Esophagus squamous epithelium (tissue), 5 donors: ENCODE measurements at regions not wholly inside any gene's neighbourhood (a gene's known extent, or its start where the extent isn't known, plus 50 kb on each side); places are given as distances from the start of the nearest gene placed in this dataset.

Experiments
- DNase-seq: peaks from one replicate; lab custom pipeline; 2025; lab: John Stamatoyannopoulos, UW
- H3K27ac ChIP-seq, 4 donors: fragments of 200-600 bp; sonication (generic); one replicate each; pipeline ENCODE4 v1.5.1; 2016 to 2019; ENCODE audit warnings: mild to moderate bottlenecking in 1 of 4
- H3K27me3 ChIP-seq, 4 donors: fragments of 200-600 bp; sonication (generic); 1 replicate in 3 of 4; 2 replicates in 1 of 4; pipeline versions ENCODE4 v1.5.1 to v1.6.0; 2017 to 2021; ENCODE audit warnings: antibody characterized with exemption in 1 of 4
- H3K36me3 ChIP-seq, 3 donors: fragments of 200-600 bp; sonication (generic); one replicate each; pipeline ENCODE4 v1.5.1; 2016 to 2019
- H3K4me1 ChIP-seq, 3 donors: fragments of 200-600 bp; sonication (generic); one replicate each; pipeline ENCODE4 v1.5.1; 2017 to 2019
- H3K4me3 ChIP-seq, 4 donors: fragments of 200-600 bp; sonication (generic); 1 replicate in 3 of 4; 2 replicates in 1 of 4; pipeline ENCODE4 v1.5.1; 2016 to 2019; ENCODE audit warnings: mild to moderate bottlenecking in 2 of 4, moderate library complexity in 1 of 4
- H3K9me3 ChIP-seq, 3 donors: fragments of 200-600 bp; sonication (generic); one replicate each; pipeline ENCODE4 v1.5.1; 2016 to 2019
- POLR2A ChIP-seq, 4 donors: fragments of 450-650 bp; IDR thresholded peaks; one replicate each; pipeline ENCODE4 v1.6.1; 2017; ENCODE audit warnings: antibody characterized with exemption in 4 of 4, mild to moderate bottlenecking in 4 of 4, moderate library complexity in 3 of 4
- WGBS, 2 donors: methylation state at CpG; one replicate each; pipeline ENCODE4 v1.1.5; 2018; 5-methylcytosine and 5-hydroxymethylcytosine counted together
- intact Hi-C: fragments of 100-400 bp; cut with DNase I; formaldehyde crosslinking; loops from one replicate; pipeline ENCODE4 v1.15.0; 2022
- TF ChIP-seq, protein P1 (sequence below), 6 experiments: fragments of 450-650 bp in 4 of 6; fragments of 200-600 bp in 2 of 6; sonication (generic) in 2 of 6; IDR thresholded peaks; one replicate each; pipeline ENCODE4 v1.5.1; 2016 to 2019; ENCODE audit warnings: antibody characterized with exemption in 6 of 6, mild to moderate bottlenecking in 4 of 6, moderate library complexity in 4 of 6
- donor health status: DM: yes; HTN: yes; CAD: no.

DNA sequence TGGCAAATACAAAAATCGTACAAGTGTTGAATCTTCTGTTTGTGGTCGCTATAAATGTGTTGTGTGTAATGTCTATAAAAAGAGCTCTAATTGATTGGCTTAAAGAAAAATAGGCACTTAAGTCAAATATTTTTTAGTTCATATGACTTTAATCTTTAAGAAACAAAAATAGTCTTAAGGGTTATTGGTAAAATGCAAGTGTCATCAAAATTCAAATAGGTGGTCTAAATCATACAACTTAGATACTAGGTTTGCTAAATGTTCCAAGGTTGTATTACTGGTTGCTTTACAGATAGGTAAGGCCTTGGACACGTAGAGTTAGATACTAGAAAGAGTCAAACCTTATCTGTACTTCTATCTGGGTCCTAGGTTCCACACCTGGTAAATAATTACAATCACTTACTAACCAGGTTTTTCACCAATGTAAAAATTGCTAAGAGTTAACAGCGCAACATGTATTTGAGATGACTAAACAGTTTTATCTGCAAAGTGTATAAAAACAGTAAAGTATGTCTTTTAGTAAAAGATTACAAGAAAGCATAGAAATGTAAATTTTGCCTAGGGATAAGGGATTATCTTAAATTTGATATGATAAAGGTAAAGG lies 91.1 kb upstream of the GNAZ start:
- H3K36me3 ChIP-seq, result no peaks in the 10 kb centered on the region
- peaks cover 0 to 10% (median 7%) of the 10 kb centered on the region in 3 donors for H3K9me3 ChIP-seq
- no peak overlapping the region for H3K27ac ChIP-seq
- no peak for DNase-seq
- H3K27me3 ChIP-seq, result peaks cover 0 to 32% (median 0%) of the 10 kb centered on the region in 4 donors
- H3K4me1 ChIP-seq, result no peaks in the 10 kb centered on the region
- WGBS, 2 donors, result 54 to 59% methylated on average over 4 of the region's 4 CpGs
- no peak overlapping the region for H3K4me3 ChIP-seq
- intact Hi-C loops, result no loop called here
- TF ChIP-seq, protein P1, sequence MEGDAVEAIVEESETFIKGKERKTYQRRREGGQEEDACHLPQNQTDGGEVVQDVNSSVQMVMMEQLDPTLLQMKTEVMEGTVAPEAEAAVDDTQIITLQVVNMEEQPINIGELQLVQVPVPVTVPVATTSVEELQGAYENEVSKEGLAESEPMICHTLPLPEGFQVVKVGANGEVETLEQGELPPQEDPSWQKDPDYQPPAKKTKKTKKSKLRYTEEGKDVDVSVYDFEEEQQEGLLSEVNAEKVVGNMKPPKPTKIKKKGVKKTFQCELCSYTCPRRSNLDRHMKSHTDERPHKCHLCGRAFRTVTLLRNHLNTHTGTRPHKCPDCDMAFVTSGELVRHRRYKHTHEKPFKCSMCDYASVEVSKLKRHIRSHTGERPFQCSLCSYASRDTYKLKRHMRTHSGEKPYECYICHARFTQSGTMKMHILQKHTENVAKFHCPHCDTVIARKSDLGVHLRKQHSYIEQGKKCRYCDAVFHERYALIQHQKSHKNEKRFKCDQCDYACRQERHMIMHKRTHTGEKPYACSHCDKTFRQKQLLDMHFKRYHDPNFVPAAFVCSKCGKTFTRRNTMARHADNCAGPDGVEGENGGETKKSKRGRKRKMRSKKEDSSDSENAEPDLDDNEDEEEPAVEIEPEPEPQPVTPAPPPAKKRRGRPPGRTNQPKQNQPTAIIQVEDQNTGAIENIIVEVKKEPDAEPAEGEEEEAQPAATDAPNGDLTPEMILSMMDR (IDR thresholded peaks at IDR 0.05), result no peak
- TF ChIP-seq POLR2A (IDR thresholded peaks at IDR 0.05), result no peak

GRCh38 chr22:22979954-22980353 lies 90.4 kb upstream of the GNAZ start:
- Histone ChIP-seq H3K27me3 (peaks cover 0 to 27% (median 0%) of the 10 kb centered on the region in 4 donors), H3K36me3 (no peaks in the 10 kb centered on the region)
- TF ChIP-seq, protein P1 (IDR thresholded peaks at IDR 0.05), result no peak
- TF ChIP-seq POLR2A (IDR thresholded peaks at IDR 0.05), result no peak

DNA sequence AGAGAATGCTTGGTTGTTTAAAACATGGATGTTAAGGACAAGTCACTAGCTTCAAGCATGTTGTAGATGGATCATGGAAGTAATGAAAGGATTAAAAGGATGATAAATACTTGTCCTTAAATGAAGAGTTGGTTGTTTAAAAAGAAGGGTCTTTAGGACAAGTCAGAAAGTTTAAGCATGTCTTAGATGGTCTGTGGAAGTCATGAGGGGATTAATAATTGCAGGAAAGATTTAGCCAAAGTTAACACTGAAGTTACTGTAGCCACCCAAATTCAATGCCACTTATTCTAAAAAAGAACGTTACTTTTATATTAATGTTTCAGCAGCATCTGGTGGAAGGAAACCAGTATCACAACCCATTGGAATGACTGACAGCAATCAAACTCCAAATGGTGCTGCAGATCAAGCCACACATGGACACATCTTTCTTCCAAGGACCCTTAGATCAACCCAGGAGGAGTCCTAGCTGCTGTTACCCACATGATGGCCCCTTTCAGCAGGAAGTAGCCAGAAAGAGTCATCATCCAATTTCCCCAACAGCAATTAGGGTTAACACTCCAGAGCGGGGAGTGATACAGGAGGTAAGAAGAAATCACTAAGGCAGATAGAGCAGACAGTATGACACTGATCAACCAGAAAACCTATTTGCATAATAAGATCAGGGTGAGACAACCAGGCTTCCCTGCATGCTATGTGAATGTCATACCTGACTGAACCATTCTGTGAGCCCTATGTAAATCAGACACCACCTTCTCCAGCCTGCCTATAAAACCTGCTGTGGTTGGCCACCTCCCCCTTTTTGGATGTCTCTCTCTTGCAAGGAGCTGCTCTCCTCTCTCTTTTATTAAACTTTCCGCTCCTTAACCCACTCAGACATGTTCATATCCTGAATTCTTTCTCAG lies 88.4 kb upstream of the GNAZ start:
- H3K27me3 ChIP-seq, result peaks cover 0 to 20% (median 0%) of the 10 kb centered on the region in 4 donors
- TF ChIP-seq, protein P1 (IDR thresholded peaks at IDR 0.05), result no peak
- no peak for TF ChIP-seq POLR2A (IDR thresholded peaks at IDR 0.05)
- H3K4me1 ChIP-seq, result no peaks in the 10 kb centered on the region
- 57 to 79% methylated on average over 3 of the region's 3 CpGs for WGBS, 2 donors
- H3K9me3 ChIP-seq, result peaks cover 0 to 10% (median 7%) of the 10 kb centered on the region in 3 donors
- no peaks in the 10 kb centered on the region for H3K36me3 ChIP-seq
- intact Hi-C loops, result no loop called here
- H3K27ac ChIP-seq, result no peak overlapping the region
- no peak overlapping the region for H3K4me3 ChIP-seq
- no peak for DNase-seq

More at GRCh38 chr22:22979954-22980353, 90.4 kb upstream of the GNAZ start:
- peaks cover 0 to 10% (median 7%) of the 10 kb centered on the region in 3 donors for H3K9me3 ChIP-seq
- intact Hi-C loops, result no loop called here
- no peak overlapping the region for H3K4me3 ChIP-seq
- no peak for DNase-seq
- WGBS, 2 donors, result 67 to 92% methylated on average over 1 of the region's 1 CpG
- no peaks in the 10 kb centered on the region for H3K4me1 ChIP-seq
- no peak overlapping the region for H3K27ac ChIP-seq

DNA sequence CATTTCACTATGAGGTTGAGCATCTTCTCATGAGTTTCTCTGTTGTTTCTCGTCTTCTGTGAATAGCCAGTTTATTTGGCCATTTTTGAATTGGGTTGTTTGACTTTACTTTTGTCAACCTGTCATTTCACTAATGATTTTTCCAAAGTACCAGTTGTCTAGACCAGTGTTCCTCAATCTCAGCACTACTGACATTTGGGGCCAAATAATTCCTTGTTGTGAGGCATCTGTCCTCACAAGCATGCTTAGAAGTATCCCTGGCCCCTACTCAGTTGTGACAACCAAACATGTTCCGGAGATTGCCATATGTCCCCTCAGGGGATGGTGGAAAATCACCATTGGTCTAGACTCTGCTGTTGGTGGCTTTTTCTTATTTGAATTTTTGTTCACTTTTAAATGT lies 87.7 kb upstream of the GNAZ start:
- Histone ChIP-seq H3K9me3 (peaks cover 0 to 10% (median 7%) of the 10 kb centered on the region in 3 donors), H3K4me3 (no peak overlapping the region), H3K27ac (no peak overlapping the region), H3K27me3 (peaks cover 0 to 22% (median 0%) of the 10 kb centered on the region in 4 donors), H3K36me3 (no peaks in the 10 kb centered on the region), H3K4me1 (no peaks in the 10 kb centered on the region)
- DNase-seq, result no peak
- TF ChIP-seq, protein P1 (IDR thresholded peaks at IDR 0.05), result no peak
- TF ChIP-seq POLR2A (IDR thresholded peaks at IDR 0.05), result no peak
- WGBS, 2 donors, result 63% methylated on average over 2 of the region's 2 CpGs
- intact Hi-C loops, result no loop called here

- DNase-seq, result no peak
- 54 to 71% methylated on average over 2 of the region's 2 CpGs for WGBS, 2 donors
- TF ChIP-seq POLR2A (IDR thresholded peaks at IDR 0.05), result no peak
- TF ChIP-seq, protein P1 (IDR thresholded peaks at IDR 0.05), result no peak
These were observed 87.2 kb upstream of the GNAZ start for GRCh38 chr22:22983123-22983522.

More at GRCh38 chr22:22983123-22983522, 87.2 kb upstream of the GNAZ start:
- H3K9me3 ChIP-seq, result peaks cover 0 to 10% (median 7%) of the 10 kb centered on the region in 3 donors
- H3K4me3 ChIP-seq, result no peak overlapping the region
- H3K27ac ChIP-seq, result no peak overlapping the region
- H3K27me3 ChIP-seq, result peaks cover 0 to 22% (median 0%) of the 10 kb centered on the region in 4 donors
- H3K36me3 ChIP-seq, result no peaks in the 10 kb centered on the region
- intact Hi-C loops, result no loop called here
- H3K4me1 ChIP-seq, result no peaks in the 10 kb centered on the region
